HL-60 (cell line): ENCODE measurements at regions not wholly inside any gene's neighbourhood (a gene's known extent, or its start where the extent isn't known, plus 50 kb on each side); places are given as distances from the start of the nearest gene placed in this dataset.

ENCODE experiments used
- GABPA ChIP-seq: IDR thresholded peaks from 2 replicates; pipeline ENCODE4 v1.6.1; 2012; ENCODE audit warnings: low read depth
- POLR2AphosphoS5 ChIP-seq: IDR thresholded peaks from 2 replicates; pipeline ENCODE4 v1.6.1; 2012; ENCODE audit warnings: low read depth
- SPI1 ChIP-seq: IDR thresholded peaks from 2 replicates; pipeline ENCODE4 v1.6.1; 2012; ENCODE audit warnings: low read depth, mild to moderate bottlenecking, borderline replicate concordance
- TF ChIP-seq, protein P1 (sequence below): IDR thresholded peaks from one replicate; pipeline ENCODE4 v1.5.1; 2011; ENCODE audit warnings: low read length, control low read depth, inconsistent platforms; ENCODE audit not compliant: insufficient read depth
- TF ChIP-seq, protein P2 (sequence below): IDR thresholded peaks from 2 replicates; pipeline ENCODE4 v1.6.1; 2012; ENCODE audit warnings: low read depth; ENCODE audit not compliant: insufficient replicate concordance

DNA sequence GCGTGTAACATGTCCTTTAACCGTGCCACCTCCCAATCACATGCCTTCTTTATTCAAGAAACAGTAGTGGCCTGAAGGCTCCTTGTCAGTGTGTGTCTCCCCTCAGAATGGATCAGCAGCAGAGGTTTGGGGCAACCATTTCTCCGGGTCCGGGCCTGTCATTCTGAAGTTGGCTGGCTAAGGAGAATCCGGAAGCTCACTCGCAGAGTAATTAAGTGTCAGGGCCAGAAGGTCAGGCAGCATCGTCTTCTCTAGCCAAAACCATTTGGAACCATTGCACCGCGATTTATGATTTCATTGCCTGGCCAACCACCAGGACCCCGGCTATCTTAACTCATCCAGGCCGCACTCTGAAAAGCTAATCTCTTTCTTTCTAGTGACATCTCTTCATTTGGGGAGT, 550.8 kb downstream of the EFNB2 start:
- TF ChIP-seq, protein P1, sequence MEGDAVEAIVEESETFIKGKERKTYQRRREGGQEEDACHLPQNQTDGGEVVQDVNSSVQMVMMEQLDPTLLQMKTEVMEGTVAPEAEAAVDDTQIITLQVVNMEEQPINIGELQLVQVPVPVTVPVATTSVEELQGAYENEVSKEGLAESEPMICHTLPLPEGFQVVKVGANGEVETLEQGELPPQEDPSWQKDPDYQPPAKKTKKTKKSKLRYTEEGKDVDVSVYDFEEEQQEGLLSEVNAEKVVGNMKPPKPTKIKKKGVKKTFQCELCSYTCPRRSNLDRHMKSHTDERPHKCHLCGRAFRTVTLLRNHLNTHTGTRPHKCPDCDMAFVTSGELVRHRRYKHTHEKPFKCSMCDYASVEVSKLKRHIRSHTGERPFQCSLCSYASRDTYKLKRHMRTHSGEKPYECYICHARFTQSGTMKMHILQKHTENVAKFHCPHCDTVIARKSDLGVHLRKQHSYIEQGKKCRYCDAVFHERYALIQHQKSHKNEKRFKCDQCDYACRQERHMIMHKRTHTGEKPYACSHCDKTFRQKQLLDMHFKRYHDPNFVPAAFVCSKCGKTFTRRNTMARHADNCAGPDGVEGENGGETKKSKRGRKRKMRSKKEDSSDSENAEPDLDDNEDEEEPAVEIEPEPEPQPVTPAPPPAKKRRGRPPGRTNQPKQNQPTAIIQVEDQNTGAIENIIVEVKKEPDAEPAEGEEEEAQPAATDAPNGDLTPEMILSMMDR, result no peak
- no peak for TF ChIP-seq POLR2AphosphoS5
- TF ChIP-seq, protein P2, sequence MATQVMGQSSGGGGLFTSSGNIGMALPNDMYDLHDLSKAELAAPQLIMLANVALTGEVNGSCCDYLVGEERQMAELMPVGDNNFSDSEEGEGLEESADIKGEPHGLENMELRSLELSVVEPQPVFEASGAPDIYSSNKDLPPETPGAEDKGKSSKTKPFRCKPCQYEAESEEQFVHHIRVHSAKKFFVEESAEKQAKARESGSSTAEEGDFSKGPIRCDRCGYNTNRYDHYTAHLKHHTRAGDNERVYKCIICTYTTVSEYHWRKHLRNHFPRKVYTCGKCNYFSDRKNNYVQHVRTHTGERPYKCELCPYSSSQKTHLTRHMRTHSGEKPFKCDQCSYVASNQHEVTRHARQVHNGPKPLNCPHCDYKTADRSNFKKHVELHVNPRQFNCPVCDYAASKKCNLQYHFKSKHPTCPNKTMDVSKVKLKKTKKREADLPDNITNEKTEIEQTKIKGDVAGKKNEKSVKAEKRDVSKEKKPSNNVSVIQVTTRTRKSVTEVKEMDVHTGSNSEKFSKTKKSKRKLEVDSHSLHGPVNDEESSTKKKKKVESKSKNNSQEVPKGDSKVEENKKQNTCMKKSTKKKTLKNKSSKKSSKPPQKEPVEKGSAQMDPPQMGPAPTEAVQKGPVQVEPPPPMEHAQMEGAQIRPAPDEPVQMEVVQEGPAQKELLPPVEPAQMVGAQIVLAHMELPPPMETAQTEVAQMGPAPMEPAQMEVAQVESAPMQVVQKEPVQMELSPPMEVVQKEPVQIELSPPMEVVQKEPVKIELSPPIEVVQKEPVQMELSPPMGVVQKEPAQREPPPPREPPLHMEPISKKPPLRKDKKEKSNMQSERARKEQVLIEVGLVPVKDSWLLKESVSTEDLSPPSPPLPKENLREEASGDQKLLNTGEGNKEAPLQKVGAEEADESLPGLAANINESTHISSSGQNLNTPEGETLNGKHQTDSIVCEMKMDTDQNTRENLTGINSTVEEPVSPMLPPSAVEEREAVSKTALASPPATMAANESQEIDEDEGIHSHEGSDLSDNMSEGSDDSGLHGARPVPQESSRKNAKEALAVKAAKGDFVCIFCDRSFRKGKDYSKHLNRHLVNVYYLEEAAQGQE, result no peak
- TF ChIP-seq SPI1, result no peak
- no peak for TF ChIP-seq GABPA
